ENCODE measurements at regions not wholly inside any gene's neighbourhood (a gene's known extent, or its start where the extent isn't known, plus 50 kb on each side); places are given as distances from the start of the nearest gene placed in this dataset.

- intact Hi-C loops (cut with micrococcal nuclease): loop anchor here (5.0 kb wide), 1 partner anchor 871 kb away; no protein-coding TSS in a partner anchor
- Mint-ChIP-seq H3K27me3 (ENCODE audit: low read depth) (no peaks in the 10 kb centered on the region), H3K4me1 (ENCODE audit: low read depth) (peaks cover 2% of the 10 kb centered on the region), H3K27ac (no peak overlapping the region), H3K4me3 (no peak overlapping the region), H3K36me3 (ENCODE audit: low read depth) (no peaks in the 10 kb centered on the region), H3K9me3 (no peaks in the 10 kb centered on the region)
- CTCF ChIA-PET: no interaction called here
- no peak for DNase-seq
These were observed 101.0 kb upstream of the NFIA start for GRCh38 chr1:60981357-60981756.

DNA sequence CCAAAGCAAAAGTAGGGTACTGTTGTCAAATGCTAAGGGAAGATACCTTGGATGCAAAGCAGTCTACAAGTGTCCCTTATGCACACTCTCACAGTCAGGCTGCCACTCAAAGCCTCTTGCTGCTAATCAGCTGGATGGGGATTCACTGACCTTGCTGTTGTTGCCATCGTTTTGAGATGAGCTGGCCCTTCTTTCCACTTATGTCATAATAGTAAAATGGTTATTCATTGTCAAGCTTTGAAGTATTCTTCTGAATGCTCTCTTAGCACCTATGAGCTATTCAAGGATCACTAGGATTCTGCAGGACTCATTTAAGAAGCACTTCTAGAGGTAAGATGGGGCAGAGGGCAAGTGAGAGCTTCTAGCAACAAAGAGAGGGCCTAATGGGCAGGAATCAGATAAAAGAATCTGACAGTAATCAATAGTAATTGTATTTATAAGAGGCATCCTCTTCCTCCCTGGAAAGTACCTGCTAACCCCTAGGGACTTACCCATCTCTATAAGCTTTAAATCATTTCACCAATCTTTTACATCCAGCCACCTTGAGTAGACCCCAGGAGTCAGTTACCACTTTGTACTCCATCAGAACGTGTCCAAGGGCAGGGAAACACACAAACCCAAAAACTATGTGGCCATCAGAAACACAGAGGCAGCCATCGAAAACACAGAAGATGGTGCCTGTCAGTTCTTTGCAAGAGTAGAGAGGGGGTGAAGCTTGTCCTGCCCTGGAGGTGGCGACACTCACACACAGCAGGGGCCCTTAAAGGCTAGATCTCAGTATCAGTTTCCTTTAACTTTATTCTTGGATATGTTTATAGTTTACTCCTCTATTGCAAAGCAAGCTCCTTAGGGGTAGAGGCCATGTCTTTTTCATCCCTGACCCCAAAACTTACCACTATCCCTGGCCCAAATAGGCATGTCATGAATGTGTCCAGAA, 103.7 kb upstream of the NFIA start:
- Mint-ChIP-seq H3K27me3 (ENCODE audit: low read depth) (no peaks in the 10 kb centered on the region), H3K9me3 (no peaks in the 10 kb centered on the region), H3K27ac (no peak overlapping the region), H3K4me3 (no peak overlapping the region), H3K4me1 (ENCODE audit: low read depth) (peaks cover 2% of the 10 kb centered on the region), H3K36me3 (ENCODE audit: low read depth) (no peaks in the 10 kb centered on the region)
- CTCF ChIA-PET: interaction anchor here (0.8 to 2.8 kb wide), 9 partner anchors 54 to 1007 kb away, joined by 3 to 11 read pairs (median 3); no protein-coding TSS in a partner anchor
- intact Hi-C loops (cut with micrococcal nuclease): loop anchor here (1.0 to 10.0 kb wide), 5 partner anchors 65 to 662 kb away; no protein-coding TSS in a partner anchor
- DNase-seq: peak; percentile 57

- Mint-ChIP-seq H3K9me3 (no peaks in the 10 kb centered on the region), H3K27me3 (ENCODE audit: low read depth) (no peaks in the 10 kb centered on the region), H3K4me3 (no peak overlapping the region), H3K4me1 (ENCODE audit: low read depth) (peaks cover 2% of the 10 kb centered on the region), H3K36me3 (ENCODE audit: low read depth) (no peaks in the 10 kb centered on the region), H3K27ac (no peak overlapping the region)
- CTCF ChIA-PET: no interaction called here
- intact Hi-C loops (cut with micrococcal nuclease): loop anchor here (2.0 to 10.0 kb wide), 3 partner anchors 357 to 663 kb away; no protein-coding TSS in a partner anchor
- no peak for DNase-seq
These were observed 104.7 kb upstream of the NFIA start for GRCh38 chr1:60977661-60978060.

DNA sequence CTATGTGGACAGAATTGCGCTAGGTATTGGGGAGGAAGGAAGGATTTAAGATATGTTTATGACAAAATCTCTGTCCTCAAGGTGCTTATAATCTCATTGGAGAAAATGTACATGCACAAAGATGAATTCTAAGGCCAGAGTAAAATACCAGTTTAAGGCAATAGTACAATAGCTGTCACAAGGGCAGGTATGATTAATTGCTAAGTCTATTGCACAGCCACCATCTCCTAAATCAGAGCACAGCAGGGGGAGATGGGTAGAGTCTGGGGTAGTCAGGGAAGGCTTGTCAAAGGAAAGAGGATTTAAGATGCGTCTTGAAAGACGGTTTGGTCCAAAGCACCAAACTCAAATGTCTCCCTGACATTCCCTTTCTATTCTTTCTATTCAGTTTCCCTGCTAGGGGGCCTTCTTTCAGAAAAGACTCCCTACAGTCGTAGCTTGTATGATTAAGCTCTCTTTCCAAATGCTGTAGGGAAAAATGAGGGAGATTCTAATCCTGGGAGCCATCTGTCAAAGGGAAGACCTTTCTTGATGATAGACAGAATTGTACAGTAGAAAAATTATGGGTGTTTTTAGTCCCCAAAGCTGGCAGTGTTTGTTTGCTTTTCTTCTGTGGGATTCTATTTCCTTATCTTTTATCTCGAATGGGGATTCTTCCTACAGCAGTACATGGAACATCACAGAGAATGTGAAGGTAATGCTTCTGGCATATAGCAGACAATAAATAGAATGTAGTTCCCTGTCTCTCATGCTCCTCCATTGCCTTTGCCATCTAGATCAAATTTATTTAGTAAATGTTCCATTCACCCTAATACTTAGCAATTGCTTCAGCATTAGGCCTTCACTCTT, 107.6 kb upstream of the NFIA start:
- intact Hi-C loops (cut with micrococcal nuclease): loop anchor here (10.0 kb wide), 1 partner anchor 360 kb away; no protein-coding TSS in a partner anchor
- Mint-ChIP-seq H3K27me3 (ENCODE audit: low read depth) (no peaks in the 10 kb centered on the region), H3K9me3 (no peaks in the 10 kb centered on the region), H3K4me3 (no peak overlapping the region), H3K27ac (no peak overlapping the region), H3K36me3 (ENCODE audit: low read depth) (no peaks in the 10 kb centered on the region), H3K4me1 (ENCODE audit: low read depth) (peaks cover 2% of the 10 kb centered on the region)
- DNase-seq: no peak
- CTCF ChIA-PET: interaction anchor here (0.9 kb wide), 1 partner anchor 11 kb away, joined by 3 read pairs; no protein-coding TSS in a partner anchor

- Mint-ChIP-seq H3K27ac (no peak overlapping the region), H3K36me3 (ENCODE audit: low read depth) (no peaks in the 10 kb centered on the region), H3K4me3 (no peak overlapping the region), H3K9me3 (no peaks in the 10 kb centered on the region), H3K27me3 (ENCODE audit: low read depth) (no peaks in the 10 kb centered on the region), H3K4me1 (ENCODE audit: low read depth) (no peaks in the 10 kb centered on the region)
- no peak for DNase-seq
- CTCF ChIA-PET: interaction anchor here (0.9 to 1.1 kb wide), 2 partner anchors 12 to 17 kb away, joined by 3 read pairs; no protein-coding TSS in a partner anchor
- intact Hi-C loops (cut with micrococcal nuclease): loop anchor here (10.0 kb wide), 1 partner anchor 361 kb away; no protein-coding TSS in a partner anchor
These were observed 108.7 kb upstream of the NFIA start for GRCh38 chr1:60973668-60974067.

DNA sequence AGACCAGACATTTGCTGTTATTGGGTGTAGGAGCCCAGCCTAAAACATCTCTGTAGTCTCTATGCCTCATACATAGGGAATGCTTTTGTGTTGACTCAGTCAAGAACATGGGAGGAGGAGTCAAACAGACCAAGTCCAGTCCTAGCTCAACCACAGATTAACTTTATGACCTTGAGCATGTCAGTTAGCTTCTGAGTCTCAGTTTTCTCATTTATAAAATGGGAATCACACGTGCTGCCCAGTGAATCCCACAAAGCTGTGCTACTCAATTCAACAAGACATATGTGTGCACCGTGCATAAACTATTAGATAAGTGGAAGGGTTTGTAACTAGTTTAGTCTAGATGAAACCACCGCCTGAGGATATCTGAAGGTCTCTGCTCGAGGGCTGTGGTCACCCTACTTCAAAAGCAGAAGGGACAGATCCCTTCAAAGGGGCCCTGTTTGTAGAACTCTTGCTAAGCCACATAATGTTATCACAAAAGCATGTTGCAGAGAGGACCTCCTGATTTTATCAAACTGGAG, 109.5 kb upstream of the NFIA start:
- no peak for DNase-seq
- Mint-ChIP-seq H3K4me3 (no peak overlapping the region), H3K9me3 (no peaks in the 10 kb centered on the region), H3K36me3 (ENCODE audit: low read depth) (no peaks in the 10 kb centered on the region), H3K27ac (no peak overlapping the region), H3K4me1 (ENCODE audit: low read depth) (no peaks in the 10 kb centered on the region), H3K27me3 (ENCODE audit: low read depth) (no peaks in the 10 kb centered on the region)
- intact Hi-C loops (cut with micrococcal nuclease): loop anchor here (10.0 kb wide), 1 partner anchor 362 kb away; no protein-coding TSS in a partner anchor
- CTCF ChIA-PET: interaction anchor here (0.6 kb wide), 1 partner anchor 8 kb away, joined by 3 read pairs; no protein-coding TSS in a partner anchor

GRCh38 chr1:60971330-60971729, 111.0 kb upstream of the NFIA start:
- Mint-ChIP-seq H3K27ac (no peak overlapping the region), H3K36me3 (ENCODE audit: low read depth) (no peaks in the 10 kb centered on the region), H3K9me3 (peaks cover 8% of the 10 kb centered on the region), H3K4me1 (ENCODE audit: low read depth) (no peaks in the 10 kb centered on the region), H3K27me3 (ENCODE audit: low read depth) (peaks cover 3% of the 10 kb centered on the region), H3K4me3 (no peak overlapping the region)
- DNase-seq: no peak
- intact Hi-C loops (cut with micrococcal nuclease): loop anchor here (10.0 kb wide), 1 partner anchor 363 kb away; no protein-coding TSS in a partner anchor
- CTCF ChIA-PET: no interaction called here

DNA sequence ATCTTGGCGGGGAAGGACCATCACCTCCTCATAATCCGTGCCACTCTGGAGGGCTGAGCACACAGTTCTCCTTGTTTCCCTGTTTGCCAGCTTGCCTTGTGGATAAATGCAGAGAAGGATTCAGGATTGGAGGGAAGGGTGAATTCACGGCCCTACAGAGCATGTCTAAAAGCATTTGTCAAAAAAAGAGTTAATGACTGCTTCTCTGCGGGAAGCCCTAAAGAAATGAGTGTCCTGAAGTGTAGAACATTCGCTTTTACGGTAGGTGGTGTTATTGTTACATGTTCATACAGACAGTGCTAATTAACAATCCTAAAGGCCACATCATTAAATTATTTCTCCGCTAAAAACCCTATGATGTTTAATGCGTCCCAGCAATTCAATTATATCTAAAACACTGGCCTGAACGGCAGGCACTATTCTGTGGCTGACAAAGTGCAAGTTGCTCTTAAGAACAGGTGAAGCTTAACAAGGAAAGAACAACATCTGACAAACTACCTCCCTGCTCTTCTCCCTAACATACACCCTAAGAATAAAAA, 112.3 kb upstream of the NFIA start:
- intact Hi-C loops (cut with micrococcal nuclease): loop anchor here (10.0 kb wide), 1 partner anchor 365 kb away; no protein-coding TSS in a partner anchor
- Mint-ChIP-seq H3K9me3 (peaks cover 12% of the 10 kb centered on the region), H3K27me3 (ENCODE audit: low read depth) (peaks cover 3% of the 10 kb centered on the region), H3K4me1 (ENCODE audit: low read depth) (no peaks in the 10 kb centered on the region), H3K4me3 (no peak overlapping the region), H3K27ac (no peak overlapping the region), H3K36me3 (ENCODE audit: low read depth) (peaks cover 3% of the 10 kb centered on the region)
- DNase-seq: no peak
- CTCF ChIA-PET: no interaction called here

DNA sequence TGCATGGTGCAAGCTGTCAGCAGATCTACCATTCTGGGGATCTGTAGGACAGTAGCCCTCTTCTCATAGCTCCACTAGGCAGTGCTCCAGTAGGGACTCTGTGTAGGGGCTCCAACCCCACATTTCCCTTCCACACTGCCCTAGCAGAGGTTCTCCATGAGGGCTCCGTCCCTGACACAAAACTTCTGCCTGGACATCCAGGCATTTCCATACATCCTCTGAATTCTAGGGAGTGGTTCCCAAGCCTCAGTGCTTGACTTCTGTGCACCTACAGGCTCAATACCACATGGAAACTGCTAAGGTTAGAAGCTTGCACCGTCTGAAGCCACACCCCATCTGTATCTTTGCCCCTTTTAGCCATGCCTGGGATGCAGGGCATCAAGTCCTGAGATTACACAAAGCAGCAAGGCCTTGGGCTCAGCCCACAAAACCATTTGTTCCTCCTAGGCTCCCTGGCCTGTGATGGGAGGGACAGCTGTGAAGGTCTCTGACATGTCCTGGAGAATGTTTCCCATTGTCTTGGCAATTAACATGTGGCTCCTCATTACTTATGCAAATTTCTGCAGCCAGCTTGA, 117.0 kb upstream of the NFIA start:
- Mint-ChIP-seq H3K9me3 (peaks cover 20% of the 10 kb centered on the region), H3K4me3 (no peak overlapping the region), H3K27me3 (ENCODE audit: low read depth) (peaks cover 8% of the 10 kb centered on the region), H3K27ac (no peak overlapping the region), H3K4me1 (ENCODE audit: low read depth) (no peaks in the 10 kb centered on the region), H3K36me3 (ENCODE audit: low read depth) (peaks cover 11% of the 10 kb centered on the region)
- intact Hi-C loops (cut with micrococcal nuclease): no loop called here
- CTCF ChIA-PET: no interaction called here
- DNase-seq: no peak

- Mint-ChIP-seq H3K4me1 (ENCODE audit: low read depth) (no peaks in the 10 kb centered on the region), H3K9me3 (peaks cover 20% of the 10 kb centered on the region), H3K27me3 (ENCODE audit: low read depth) (peaks cover 8% of the 10 kb centered on the region), H3K36me3 (ENCODE audit: low read depth) (peaks cover 11% of the 10 kb centered on the region), H3K27ac (no peak overlapping the region), H3K4me3 (no peak overlapping the region)
- DNase-seq: no peak
- intact Hi-C loops (cut with micrococcal nuclease): no loop called here
- CTCF ChIA-PET: no interaction called here
These were observed 119.0 kb upstream of the NFIA start for GRCh38 chr1:60963167-60963940.

DNA sequence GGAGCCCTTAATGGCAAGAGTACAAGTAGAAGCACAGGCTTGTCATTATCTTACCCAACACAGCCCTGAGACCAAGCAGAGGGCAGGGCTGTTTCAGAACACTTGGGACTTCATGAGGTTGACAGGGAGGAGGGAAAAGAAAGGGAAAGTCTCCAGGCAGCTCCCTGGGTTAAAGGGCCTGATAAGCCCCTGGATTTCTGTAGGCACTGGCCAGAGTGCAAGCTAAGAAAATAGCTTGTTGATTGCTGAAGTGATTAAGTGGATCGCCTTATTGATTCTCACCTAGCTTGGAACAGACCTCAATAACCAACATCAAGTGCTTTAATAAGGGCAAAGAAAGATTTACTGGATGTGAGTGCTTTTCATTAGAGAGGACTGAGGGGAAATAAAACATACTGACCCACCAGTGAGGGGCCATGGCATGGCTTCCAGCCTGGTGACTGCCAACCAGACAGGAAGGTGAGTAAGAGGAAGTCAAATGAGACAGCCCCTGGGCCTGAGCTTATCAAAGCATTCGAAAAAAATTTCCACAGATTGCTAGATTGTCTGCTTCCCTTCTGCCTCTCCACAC, 121.4 kb upstream of the NFIA start:
- DNase-seq: no peak
- Mint-ChIP-seq H3K27me3 (ENCODE audit: low read depth) (peaks cover 10% of the 10 kb centered on the region), H3K9me3 (peaks cover 12% of the 10 kb centered on the region), H3K36me3 (ENCODE audit: low read depth) (peaks cover 11% of the 10 kb centered on the region), H3K4me1 (ENCODE audit: low read depth) (no peaks in the 10 kb centered on the region), H3K27ac (no peak overlapping the region), H3K4me3 (no peak overlapping the region)
- intact Hi-C loops (cut with micrococcal nuclease): no loop called here
- CTCF ChIA-PET: no interaction called here

All from activated naive CD4-positive, alpha-beta T cell treated with anti-CD3 and anti-CD28 coated beads for 36 hours (primary cell).